Endothelial cell of umbilical vein (primary cell): ENCODE measurements at regions not wholly inside any gene's neighbourhood (a gene's known extent, or its start where the extent isn't known, plus 50 kb on each side); places are given as distances from the start of the nearest gene placed in this dataset.

Source experiments
- CTCF ChIP-seq, 2 donors: IDR thresholded peaks; 1 replicate in 1 of 2; 2 replicates in 1 of 2; pipeline ENCODE4 v1.5.1; 2011; ENCODE audit warnings: low read length in 2 of 2, mild to moderate bottlenecking in 2 of 2, moderate library complexity in 2 of 2, control low read depth in 1 of 2, inconsistent platforms in 1 of 2, low read depth in 1 of 2; ENCODE audit not compliant: insufficient read depth in 1 of 2; ENCODE audit errors: extremely low read depth in 1 of 2
- EZH2 ChIP-seq: IDR thresholded peaks from 2 replicates; pipeline ENCODE4 v1.6.1; 2012; ENCODE audit warnings: borderline replicate concordance, low read depth, mild to moderate bottlenecking, moderate library complexity, low read length, inconsistent platforms; ENCODE audit not compliant: severe bottlenecking
- JUN ChIP-seq: IDR thresholded peaks from 2 replicates; pipeline ENCODE4 v1.6.1; 2011; ENCODE audit warnings: borderline replicate concordance, low read depth; ENCODE audit not compliant: insufficient read length, insufficient read depth
- POLR2A ChIP-seq: IDR thresholded peaks from 2 replicates; pipeline ENCODE4 v1.6.1; 2012; ENCODE audit warnings: low read depth, mild to moderate bottlenecking, control low read depth, low read length
- POLR2AphosphoS5 ChIP-seq: IDR thresholded peaks from 2 replicates; pipeline ENCODE4 v1.6.1; 2012; ENCODE audit warnings: low read depth, mild to moderate bottlenecking, control low read depth, low read length, moderate library complexity; ENCODE audit not compliant: insufficient read depth

- no peak for TF ChIP-seq POLR2A
- TF ChIP-seq CTCF (IDR thresholded peaks at IDR 0.05; ENCODE audit: extremely low read depth in 1 of 2, insufficient read depth in 1 of 2, low read depth in 1 of 2, low read length in 2 of 2): no peak
- TF ChIP-seq POLR2AphosphoS5: no peak
- no peak for TF ChIP-seq EZH2
- TF ChIP-seq JUN: no peak
Measured at GRCh38 chrX:70995338-70995737, 64.4 kb upstream of the SLC7A3 start.
